AG08395 (cell line): ENCODE measurements at regions not wholly inside any gene's neighbourhood (a gene's known extent, or its start where the extent isn't known, plus 50 kb on each side); places are given as distances from the start of the nearest gene placed in this dataset.
"Not testable (repeated sequence)": the region's sequence is repeated elsewhere in the genome, so short reads cannot be mapped to it uniquely, and the experiment has no call there.

Experiments
- DNase-seq: peaks from one replicate; pipeline ENCODE4 v3.0.0; 2012; ENCODE audit warnings: mixed read lengths, low spot score

DNA sequence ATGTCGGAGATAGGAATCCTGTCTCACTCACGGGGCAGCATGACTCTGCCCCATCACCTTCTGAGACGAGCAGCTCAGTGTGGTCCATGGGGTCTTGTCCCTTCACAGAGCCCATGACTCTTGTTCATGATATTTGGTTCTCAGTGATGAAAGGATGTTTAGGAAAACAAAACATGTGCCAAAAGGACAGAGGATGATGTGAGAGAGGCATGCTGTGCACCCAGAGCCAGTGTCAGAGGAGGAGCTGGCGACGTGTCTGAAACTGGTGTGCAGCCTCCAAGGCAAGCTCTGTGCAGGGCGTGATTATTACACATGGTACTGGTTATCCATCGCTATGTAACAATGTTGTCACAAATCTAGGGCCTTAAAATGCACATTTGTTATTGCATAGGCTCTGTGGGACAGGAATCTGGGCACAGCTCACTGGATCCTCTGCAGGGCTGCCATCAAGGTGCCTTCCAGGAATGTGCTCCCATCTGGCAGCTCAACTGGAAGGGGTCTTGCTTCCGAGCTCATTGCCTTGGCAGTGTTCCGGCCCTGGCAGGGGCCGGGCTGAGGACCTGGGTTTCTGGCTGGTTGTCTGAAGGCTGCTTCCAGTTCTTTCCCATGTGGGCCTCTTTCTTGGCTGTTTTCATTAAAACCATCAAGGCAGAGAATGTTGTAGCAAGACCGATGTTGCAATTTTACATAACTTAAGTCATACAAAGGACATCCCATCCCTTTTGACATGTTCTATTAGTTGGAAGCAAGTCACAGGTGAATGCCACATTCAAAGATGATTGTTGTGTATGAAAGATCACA, 175.4 kb downstream of the ERMARD start:
- DNase-seq, result no peak

DNA sequence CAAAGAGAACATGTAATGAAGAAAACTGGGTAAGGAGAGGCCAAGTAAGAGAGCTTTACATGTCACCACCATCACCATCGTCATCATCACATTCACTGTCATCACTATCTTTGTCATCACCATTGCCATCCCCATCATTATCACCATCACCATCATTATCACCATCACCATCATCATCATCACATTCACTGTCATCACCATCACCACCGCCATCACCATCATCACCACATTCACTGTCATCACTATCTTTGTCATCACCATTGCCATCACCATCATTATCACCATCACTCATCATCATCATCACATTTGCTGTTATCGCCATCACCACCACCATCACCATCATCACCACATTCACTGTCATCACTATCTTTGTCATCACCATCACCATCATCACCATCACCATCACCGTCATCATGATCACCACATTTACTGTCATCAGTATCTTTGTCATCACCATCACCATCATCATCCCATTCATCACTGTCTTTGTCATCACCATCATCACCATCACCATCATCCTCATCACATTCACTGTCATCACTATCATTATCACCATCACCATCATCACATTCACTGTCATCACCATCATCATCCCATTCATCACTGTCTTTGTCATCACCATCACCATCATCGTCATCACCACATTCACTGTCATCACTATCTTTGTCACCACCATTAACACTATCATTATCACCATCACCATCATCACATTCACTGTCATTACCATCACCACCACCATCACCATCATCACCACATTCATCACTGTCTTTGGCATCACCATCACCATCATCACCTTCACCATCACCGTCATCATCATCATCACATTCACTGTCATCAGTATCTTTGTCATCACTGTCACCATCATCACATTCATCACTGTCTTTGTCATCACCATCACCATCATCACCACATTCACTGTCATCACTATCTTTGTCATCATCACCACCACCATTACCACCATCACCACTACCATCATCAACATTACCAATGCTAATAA, 172.3 kb downstream of the ERMARD start:
- no peak for DNase-seq

DNA sequence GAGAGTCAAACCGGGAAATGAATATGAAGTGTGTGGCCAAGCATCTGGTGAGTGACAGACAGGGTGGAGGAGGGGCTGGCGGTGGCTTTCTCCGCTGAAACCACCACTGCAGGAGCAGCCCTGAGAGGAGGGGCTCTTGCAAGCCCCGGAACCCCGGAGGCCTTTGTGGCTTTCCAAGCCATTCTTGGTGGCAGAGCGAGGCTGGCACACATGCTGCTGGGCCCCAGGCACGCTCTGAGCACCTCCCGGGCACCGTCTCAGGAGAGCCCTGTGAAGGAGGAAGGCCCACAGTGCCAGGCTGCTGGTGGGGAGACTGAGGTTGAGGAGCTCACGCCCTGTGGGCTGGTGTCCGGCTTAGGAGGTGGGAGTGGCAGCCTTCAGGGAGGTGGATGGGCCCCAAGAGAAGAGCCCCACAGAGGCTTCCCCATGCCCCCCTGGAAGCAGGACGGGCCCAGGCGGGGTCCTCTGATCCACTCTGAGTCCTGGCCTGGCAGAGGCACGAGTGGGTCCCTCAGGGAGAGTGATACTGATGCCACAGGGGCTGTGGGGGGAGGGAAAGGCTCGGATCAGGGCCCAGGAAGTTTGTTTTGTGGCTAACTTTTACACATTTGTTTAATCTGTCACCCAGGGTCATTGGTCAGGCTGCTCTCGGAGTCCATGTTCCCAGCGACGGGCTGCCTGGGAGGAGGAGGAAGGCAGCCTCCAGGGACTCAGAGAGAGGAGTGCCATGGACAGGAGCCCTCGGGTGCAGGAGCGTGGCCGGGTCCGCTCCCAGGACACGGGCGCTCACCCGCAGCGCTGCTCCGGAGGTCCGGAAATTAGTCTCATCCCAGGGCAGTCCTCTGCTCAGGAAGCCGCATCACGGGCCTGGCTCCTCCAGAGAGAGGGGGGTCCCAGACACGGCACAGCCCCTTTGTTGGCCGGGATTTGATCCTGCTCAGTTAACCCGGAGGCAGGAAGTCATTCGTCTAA, 170.7 kb downstream of the ERMARD start:
- DNase-seq, result no peak

DNA sequence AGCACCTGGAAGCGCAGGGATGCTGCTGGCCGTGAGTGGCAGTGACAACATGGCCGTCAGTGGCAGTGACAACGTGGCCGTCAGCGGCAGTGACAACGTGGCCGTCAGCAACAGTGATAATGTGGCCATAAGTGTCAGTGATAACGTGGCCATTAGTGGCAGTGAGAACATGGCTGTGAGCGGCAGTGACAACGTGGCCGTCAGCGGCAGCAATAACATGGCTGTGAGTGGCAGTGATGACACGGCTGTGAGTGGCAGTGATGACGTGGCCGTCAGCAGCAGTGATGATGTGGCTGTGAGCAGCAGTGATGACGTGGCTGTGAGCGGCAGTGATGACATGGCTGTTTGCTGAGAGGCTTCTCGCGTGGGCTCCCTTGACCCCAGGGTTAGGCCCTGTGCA, 169.8 kb downstream of the ERMARD start:
- no peak for DNase-seq

DNA sequence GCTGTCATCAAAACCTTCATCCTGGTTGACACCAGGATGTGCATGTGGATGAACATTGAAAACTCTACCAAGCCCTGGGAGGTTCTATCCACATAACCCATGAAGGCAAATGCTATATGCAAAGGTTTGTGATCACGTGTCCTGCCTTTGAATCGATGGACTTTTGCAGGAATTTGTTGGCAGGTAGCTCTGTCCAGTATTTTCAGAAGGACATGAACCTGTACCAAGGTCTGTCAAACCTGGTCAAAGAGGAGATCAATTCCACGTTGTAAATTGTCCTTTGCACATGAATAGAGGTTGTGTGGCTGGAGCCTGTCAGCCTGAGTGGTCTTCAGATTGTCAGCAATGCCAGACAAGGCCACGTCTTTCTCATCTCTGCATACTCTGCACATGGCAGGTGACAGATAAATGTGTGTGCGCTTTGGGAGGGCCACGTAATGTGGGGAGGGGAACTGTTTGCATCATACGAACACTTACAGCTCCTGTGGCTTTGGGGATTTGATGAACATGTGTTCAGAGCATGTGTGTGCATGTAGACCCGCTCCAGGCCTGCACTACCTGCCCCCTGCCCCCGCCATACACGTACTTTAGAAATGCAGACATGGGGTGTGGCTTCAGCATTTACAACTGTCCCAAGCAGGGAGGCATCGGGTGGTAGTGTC, 169.1 kb downstream of the ERMARD start:
- DNase-seq, result no peak

DNA sequence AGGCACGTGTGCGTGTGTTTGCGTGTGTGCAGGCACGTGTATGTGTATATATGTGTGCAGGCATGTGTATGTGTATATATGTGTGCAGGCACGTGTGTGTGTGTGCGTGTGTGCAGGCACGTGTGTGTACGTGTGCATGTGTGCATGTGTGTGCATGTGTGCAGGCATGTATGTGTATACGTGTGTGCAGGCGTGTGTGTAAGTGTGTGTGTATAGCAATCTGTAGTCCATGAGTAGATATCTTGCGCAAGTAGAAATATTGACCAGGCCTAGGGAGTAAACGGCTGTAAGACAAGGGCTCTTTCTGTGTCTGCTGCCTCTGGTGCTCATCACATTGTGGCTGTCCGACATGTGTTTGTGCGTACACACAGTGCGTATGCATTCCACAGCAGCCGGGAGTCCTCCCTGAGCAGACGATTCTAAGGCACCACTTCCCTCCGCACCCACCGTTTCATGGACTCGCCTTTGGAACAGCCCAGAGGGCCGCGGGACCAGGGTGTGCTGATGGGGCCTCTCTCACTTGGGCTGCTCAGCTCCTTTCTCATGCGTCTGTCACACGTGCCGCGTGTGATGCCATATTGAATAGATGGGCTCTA, 167.6 kb downstream of the ERMARD start:
- DNase-seq, result no peak

DNA sequence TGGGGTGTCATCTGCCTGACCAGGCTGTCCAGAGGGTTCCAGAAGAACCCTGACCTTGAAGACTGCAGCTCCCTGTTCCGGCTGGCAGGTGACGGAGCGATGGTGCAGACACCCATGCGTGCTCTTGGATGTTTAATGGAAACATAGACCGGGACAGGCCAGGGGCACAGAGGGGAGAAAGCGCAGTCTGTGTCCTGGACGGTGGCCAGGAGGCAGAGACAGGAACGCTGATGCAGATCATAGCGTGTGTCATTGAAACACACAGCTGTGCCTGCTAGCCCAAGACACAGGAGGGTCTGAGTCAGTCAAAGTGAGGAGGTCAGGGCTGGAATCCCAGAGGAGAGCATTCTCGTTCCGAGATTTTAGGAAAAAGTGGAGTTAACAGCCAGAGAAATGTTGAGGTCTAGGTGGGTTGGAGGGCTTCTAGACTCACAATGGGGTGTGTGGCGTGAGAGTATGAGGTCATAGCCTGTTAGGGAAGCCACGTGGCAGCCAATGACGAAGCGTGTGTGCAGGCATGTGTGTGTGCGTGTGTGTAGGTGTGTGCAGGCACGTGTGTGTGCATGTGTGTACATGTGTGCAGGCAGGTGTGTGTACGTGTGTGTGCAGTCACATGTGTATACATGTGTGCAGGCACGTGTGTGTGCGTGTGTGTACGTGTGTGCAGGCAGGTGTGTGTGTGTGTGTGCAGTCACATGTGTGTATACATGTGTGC, 167.0 kb downstream of the ERMARD start:
- no peak for DNase-seq

DNA sequence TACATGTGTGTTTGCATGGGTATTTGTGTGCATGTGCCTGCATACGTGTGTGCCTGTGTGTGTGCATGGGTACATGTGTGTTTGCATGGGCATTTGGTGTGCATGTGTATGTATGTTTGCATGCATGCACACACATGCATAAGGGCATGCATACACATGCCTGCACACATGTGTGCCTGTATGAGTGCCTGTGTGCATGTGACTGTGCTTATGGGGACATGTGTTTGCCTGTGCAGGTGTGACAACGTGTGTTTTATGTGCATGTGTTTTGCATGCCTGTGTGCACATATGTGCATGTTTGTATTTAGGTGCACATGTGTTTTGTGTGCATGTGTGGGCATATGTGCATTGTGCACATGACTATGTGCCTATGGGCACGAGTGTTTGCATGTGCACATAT, 165.7 kb downstream of the ERMARD start:
- no peak for DNase-seq

DNA sequence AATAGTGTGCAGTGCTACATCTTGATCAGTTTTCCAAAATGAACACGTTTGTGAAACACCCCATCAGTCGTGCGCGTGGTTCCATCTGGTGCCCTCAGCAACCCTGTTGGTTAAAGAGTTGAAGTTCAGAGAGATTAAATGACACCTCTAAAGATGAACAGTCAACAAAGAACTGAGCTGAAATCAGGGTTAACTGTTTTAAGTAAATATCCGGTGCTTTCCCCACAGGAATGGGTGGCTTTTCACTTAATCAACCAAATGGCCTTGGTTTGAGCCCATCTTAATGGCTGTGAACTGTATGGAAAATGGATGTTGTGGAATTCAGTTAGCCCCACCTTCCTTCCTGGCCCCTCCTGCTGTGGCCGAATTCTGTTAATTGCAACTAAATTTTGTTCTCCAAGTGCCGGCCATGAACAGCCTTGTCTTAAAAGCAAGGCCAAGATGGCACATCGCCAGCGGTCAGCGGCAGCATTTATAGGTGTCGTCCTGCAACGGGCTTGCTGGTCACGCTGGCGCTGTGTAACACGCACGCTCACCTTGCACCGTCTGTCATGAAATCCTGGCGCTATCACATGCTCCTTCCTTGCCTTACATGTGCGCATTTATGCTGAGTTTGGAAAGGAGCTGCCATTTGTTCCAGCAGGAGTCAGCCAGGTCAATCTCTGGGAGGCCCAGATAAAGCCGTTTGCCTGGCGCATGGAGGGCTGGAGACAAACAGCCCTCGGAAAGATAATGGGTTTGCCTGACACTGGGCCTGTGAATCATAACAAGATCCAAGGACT, 164.5 kb downstream of the ERMARD start:
- no peak for DNase-seq

DNA sequence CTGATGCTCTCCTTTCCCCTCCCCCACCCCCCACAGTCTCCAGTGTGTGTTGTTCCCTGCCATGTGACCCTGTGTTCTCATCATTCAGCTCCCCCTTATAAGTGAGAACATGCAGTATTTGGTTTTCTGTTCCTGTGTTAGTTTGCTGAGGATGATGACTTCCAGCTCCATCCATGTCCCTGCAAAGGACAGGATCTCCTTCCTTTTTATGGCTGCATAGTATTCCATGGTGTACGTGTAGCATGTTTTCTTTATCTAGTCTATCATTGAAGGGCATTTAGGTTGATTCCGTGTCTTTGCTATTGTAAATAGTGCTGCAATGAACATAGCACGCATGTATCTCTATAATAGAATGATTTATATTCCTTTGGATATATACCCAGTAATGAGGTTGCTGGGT, 162.3 kb downstream of the ERMARD start:
- DNase-seq, result not testable (repeated sequence)

DNA sequence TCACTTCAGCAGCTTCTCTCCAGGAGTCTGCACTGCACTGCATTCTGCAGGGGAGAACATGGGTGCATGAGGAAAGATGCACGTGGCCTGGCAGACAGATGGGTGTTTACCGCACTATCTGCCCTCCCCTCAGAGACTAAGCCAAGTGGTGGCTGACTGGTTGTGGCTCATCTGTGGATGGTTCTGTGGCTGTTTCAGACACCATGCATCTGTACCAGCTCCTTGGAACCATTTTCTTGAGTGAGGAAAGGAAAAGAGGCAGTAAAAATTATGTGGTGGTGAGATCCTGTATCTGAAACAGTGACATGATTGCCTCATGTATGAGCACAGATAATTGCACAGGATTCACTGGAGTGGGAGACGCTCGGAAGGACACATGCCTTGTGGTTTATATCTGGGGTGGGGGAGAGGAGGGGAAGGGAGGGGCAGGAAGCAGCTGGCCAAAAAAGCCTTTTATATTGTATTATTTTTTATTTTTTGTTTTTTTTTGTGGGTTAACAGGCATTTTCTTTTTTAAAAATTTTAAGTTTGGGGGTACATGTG, 161.7 kb downstream of the ERMARD start:
- no peak for DNase-seq

DNA sequence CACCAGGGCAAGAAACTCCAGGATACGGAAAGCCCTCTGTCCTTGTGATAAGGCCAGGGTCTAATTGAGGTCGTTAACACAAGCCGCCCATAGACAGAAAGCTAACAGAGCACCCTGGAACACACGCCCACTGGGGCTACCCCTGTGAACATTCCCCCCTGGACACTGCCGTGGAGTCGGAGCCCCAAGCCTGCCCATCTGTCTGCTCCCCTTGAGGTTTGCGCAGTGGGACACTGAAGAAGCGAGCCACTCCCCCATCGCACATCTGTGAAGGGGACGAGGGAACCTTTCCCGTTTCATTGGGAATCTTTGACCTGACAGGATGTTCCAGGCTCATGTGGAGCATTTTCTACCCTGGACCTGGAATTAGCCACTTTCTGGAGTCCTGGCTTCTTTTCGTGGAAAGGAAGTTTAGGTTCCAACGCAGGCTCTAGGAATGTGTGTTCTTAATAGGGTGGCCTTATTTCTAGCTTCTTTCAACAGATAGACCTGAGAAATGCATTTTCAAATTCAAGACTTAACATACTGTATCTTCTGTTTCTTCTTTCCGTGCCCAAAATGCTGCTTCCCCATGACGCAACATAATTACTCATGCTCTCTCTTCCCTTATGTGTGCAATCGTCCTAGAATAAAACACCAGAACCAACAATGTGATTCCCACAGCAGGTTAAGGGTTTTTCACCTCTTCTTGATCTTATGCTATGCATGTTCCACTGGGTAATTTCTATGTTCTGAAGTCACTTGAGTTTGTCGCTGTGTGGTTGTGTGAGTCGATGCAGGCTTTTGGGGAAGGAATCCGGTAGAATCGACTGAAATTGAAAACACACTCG, 161.1 kb downstream of the ERMARD start:
- no peak for DNase-seq

DNA sequence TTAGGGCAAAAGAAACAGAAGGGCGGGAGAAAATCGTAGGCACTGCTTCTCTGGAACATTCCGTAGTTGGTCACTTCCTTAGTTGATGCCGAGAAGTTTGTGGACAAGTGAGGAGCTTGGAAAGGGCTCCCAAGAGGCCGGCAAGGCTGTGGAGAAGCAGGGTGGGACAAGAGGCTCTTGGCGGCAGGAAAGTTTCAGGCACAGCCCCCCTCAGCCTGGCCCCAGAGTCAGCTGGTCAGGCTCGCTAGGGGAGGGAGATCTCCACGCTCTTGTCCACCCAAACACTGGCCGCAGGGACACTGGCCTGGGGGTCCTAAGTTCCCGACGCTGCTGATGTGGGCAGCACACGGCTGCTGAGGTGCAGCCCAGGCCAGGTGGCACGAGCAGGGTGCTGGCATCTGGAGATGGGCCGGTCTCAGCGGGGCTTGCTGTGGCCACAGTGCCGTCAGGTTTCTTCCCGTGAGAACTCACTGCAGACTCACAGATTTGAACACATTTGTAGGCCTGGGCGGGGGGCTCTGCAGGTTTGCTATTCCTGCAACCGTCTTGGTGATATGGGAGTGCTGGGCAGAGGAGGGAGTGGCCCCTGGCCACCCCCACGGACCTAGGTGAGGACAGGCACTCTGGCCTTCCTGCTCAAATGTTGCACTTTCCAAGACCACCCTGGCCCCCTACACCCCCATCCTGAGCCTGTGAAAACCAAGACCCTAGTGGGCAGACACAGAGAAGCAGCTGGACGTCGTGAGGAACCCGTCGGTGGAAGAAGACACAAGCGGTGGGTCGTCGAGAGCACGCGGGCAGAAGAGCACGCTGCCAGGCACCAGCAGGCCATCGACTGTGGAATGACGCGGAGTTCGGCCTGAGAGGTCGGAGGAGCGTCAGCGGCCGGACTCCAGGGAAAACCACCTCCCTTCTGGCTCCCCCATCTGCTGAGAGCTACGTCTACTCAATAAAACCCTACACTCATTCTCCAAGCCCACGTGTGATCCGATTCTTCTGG, 160.1 kb downstream of the ERMARD start:
- no peak for DNase-seq

DNA sequence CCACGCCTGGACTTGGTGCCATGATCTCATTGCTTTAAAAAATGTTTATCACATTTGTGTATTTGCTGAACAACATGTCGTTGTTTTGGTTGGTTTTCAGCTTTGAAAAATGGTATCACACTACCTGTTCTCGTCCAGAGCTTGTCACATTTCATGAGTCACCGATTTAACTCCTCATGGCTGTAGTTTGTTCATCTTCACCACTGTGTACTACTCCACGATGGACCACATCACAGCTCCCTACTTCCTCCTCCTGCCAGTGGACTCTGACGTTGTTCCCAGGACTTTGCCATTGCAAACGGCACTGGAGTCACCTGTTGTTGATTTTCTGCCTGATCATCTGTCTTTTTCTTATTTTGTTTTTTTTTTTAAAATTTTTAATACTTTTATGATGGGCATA, 157.7 kb downstream of the ERMARD start:
- DNase-seq, result no peak

DNA sequence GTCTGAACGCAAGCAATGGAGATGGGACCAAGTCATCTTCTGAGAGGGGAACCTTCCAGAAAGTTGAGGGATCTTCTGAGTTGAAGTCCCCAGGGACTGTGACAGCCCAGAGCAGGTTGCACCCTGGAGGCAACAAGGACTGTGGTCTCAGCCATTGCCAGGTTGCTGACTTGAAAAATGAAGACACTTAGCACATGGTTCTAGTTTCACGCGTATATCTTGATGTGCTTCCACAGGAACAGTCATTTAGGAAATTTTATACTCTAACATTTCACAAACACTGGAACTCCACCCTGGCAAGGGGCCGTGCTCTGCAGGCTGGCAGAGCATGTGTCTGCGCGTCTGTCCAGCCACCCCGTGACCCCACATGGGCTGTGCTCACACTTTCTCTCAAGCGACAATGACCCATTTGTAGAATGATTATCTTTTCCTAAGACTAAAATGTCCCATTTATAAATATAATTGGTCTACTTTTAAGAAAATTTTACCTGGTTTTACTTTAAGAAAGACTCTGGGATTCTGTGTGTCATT, 157.0 kb downstream of the ERMARD start:
- DNase-seq, result no peak

DNA sequence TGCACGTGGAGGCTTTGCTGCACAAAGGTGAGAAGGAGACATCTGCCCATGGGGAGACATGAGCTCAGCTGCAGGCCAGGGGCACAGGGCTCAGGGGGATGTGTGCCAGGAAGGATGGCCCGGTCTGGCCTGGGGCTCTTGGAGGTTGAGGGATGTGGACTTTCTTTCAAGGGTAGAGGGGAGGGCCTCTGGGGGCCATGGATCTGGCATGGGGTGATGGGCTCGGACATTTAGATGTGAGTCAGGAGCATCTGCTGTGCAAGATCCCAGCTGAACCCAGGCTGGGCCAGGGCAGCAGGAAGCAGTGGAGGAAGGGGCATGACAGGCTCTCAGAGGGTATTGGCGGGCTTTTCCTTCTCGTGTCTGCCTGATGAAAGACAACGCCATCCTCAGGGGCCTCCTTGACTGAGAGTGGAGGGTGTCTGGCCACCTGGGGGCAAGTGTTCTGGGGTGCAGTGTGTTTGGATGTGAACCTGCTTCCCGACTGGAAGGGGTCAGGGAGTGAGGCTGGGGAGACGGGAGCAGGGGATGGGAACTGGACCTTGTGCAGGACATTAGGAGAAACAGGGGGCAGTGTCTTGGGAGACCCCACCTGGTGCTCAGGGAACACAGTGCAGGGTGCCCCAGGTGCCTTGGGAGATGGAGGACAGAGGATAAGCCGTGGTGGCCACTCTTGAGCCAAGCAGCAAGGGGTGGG, 156.1 kb downstream of the ERMARD start:
- no peak for DNase-seq
